ENCODE measurements at regions not wholly inside any gene's neighbourhood (a gene's known extent, or its start where the extent isn't known, plus 50 kb on each side); places are given as distances from the start of the nearest gene placed in this dataset.

DNA sequence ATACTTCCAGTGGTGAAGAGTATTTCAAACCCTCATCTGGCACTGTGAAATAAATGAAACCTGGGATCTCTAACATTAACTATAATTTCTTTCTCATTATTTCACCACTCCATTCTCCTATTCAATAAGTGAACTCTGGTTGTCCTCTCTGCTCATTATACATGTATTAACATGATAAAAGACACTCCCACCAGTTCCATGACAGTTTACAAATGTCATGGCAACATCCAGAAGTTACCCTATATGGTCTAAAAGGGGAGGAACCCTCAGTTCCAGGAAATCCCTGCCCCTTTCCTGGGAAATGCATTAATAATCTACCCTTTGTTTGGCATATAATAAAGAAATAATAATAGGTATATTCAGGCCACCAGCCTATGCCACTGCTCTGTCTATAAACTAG, 62.7 kb upstream of the BRINP3 start:
- DNase-seq = no peak

DNA sequence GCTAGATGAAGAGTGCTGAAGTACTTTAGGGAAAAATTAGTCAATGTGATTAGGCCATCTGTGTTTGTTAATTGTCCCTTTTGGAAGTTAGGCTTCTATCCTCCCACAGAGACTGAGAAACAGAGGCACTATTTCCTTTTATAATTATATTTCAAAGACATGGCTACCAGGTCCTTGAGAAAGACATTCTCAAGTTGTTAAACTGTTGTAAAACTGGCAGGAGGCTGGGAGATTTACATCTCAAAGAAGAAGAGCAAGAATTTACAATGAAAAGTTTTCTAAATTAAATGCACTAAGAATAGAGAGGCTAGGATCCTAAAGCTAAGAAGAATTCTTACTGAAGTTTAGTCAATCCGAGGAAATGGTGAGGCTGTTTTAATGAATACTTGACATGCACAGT, 74.0 kb upstream of the BRINP3 start:
- no peak for DNase-seq

DNA sequence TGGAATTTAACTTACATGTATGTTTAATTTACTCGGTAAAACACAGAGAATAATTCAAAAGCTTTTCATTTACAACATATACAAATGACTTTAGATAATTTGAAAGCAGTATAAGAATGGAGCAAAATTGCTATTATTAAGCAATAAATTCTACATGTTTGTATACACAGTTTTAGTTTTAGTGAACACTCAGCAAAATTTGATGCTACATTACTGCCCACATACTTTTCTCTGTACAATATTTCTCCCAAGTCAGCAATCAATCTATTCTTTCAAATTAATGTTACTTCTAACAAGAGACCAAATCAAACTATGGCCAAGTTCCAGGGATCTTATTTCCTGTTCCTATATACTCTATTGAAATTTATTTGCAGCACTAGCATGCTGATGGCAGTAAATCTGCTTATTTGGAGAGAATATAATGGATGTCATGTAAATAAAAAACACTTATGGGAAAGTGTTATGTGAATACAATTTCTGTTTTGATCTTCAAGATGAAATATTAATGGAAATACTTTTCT, 82.6 kb upstream of the BRINP3 start:
- no peak for DNase-seq

DNA sequence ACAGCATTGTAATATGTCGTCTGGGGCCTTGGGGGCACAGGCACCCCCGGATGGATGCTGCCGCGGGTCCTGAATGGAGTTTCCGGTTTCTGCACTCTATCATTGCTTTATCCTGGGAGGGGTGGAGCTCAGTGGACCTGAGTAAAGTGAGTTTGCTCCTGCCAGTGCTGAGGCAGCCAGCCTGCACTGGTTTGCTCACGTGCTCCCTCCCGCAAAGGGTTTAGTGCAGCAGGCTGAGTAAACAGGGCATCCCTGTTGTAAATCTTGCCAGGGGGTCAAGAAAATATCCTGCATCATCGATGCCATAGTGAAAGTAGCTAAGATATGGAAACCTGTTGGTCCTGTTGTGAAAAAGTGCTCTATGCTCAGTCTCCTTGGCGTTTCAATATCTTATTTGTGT, 85.6 kb upstream of the BRINP3 start:
- DNase-seq = no peak

DNA sequence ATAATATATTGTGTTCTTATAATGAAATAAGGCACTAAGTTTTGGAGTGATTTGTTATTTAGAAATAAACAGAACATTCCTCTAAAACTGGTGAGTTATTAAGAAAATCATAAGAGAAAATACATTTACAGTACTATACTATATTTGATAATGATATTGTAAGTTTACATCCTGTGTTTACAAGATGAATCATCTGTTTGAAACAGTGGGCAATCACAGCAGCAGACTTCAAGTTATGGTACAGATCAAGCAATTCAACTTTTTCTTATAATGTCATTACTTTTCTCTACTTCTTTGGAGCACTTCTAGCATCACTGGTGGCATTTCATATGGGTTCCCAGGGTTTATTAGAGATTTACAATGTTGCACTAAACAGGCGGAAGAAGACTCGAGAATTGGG, 86.5 kb upstream of the BRINP3 start:
- no peak for DNase-seq

- no peak for DNase-seq
These were observed 100.4 kb upstream of the BRINP3 start for GRCh38 chr1:190578017-190578416.

DNA sequence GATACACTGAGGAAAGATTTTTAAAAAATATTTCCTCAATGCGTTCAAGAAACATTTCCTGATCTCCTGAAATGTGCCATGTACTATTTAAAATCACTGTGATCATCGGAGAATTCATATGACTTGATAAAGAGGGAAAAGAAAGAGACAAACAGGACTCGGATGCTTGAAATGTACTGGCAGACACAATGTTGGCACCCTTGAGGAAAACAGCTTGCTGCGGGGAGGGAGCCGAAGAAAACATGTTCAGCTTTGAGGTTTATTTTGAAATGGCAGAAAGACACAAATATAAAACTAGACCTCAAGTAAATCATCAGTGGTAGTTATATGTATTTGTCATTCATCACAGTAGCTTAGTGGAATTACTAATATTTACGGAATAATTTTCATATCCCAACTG, 100.9 kb upstream of the BRINP3 start:
- no peak for DNase-seq

DNA sequence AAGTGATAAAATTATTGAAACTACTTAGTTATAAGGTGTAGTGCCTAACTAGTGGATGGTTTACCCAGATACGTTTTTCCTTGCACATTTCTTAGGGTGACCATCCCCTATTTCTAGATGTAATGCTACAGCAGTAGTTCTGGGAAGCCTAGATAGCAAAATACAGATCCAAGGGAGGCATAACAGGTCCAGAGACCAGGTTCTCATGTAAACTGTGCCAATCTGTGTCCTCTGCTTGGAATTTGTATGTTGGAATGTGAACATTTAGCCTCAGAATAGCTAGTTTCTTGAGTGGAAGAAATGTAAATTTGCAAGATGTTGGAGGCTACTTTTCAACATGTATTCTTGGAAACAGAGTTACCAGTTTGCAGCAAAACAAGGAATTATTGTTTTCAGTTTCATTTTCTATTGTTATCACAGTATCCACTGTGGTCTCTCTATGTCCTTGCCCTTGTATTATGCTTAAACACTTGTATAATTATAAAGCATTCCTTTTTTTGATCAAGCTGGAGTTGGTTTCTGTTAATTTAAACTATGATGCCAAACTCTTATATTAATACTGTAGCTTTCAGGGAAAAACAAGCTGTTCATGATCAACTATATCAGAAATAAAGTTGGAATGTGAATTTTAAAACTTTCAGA, 102.0 kb upstream of the BRINP3 start:
- no peak for DNase-seq

- DNase-seq = no peak
These were observed 106.2 kb upstream of the BRINP3 start for GRCh38 chr1:190583862-190584261.

GRCh38 chr1:190588424-190588823, 110.8 kb upstream of the BRINP3 start:
- no peak for DNase-seq

- no peak for DNase-seq
These were observed 117.8 kb upstream of the BRINP3 start for GRCh38 chr1:190595438-190595837.

DNA sequence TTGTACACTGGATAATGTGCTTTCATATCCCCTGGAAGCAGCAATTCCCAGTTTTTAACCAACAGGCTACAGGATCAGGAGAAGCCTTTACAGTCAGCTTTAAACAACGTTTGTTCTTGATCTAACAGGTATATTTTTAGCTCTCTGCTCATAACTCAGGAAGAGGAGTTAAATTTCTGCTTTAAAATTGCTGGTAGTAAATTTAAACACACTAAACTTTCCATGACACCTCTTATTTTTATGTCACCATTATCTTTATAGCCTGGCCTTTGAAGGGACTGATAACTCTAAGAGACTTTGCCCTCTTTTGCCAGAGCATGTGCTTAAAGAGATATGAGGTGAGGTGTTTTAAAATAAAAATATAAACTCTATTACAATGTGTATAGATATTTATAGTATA, 119.6 kb upstream of the BRINP3 start:
- no peak for DNase-seq

GRCh38 chr1:190599670-190600069, 122.0 kb upstream of the BRINP3 start:
- DNase-seq = no peak

- no peak for DNase-seq
These were observed 124.7 kb upstream of the BRINP3 start for GRCh38 chr1:190602325-190602724.

- no peak for DNase-seq
These were observed 130.6 kb upstream of the BRINP3 start for GRCh38 chr1:190608282-190608681.

- DNase-seq = no peak
These were observed 138.2 kb upstream of the BRINP3 start for GRCh38 chr1:190615818-190616217.

- no peak for DNase-seq
These were observed 138.6 kb upstream of the BRINP3 start for GRCh38 chr1:190616235-190616634.

DNA sequence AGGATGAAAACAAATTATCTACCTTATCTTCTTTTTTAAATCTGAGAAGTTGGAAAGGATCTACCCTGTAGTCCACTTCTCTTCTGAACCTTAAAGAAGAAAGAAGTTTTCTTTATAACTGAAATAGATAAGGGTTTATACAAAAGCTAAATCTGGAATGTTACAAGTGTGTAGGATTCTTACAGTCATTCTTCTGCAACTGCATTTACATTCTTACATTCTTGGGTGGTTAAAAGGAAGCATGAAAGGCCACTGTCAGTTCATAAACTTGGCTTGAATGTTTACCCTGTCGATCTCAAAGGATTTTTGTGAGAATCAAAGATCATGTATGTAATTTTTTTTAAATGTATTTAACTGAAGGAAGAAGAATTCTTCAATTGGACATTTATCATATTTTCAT, 142.1 kb upstream of the BRINP3 start:
- no peak for DNase-seq

- no peak for DNase-seq
These were observed 155.8 kb upstream of the BRINP3 start for GRCh38 chr1:190633488-190633887.

DNA sequence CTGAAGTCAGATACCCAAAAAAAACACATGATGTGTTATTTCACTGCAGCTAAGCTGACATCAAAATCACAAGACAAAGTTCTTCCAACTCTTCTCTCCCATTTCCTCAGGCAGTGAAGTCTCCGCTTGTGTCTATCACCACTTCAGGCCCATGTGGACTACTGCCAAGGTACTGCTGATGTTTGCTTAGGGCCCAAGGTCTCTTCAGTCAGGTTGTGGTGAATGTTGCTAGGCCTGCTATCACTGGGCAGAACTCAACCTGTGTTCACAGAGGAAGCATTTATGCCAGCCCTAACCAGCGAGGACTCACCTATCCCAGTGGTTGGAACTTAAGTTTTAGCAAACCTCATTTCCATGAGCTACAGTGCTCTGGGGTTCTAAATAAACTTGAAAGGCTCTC, 156.5 kb upstream of the BRINP3 start:
- DNase-seq = no peak

DNA sequence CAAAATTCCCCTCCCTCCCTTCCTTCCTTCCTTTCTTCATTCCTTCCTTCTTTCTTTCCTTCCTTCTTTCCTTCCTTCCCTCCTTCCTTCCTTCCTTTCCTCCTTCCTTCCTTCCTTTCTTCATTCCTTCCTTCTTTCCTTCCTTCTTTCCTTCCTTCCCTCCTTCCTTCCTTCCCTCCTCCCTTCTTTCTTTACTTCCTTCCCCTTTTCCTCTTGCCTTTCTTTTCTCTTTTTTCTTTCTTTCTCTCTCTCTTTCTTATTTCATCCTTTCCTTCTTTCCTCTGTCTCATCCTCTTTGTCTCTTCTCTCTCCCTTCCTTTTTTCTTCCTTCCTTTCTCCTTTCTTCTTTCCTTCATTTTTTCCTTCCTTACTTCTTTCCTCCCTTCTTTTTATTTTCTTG, 171.9 kb upstream of the BRINP3 start:
- DNase-seq = no peak

- DNase-seq = no peak
These were observed 181.2 kb upstream of the BRINP3 start for GRCh38 chr1:190658907-190659306.

DNA sequence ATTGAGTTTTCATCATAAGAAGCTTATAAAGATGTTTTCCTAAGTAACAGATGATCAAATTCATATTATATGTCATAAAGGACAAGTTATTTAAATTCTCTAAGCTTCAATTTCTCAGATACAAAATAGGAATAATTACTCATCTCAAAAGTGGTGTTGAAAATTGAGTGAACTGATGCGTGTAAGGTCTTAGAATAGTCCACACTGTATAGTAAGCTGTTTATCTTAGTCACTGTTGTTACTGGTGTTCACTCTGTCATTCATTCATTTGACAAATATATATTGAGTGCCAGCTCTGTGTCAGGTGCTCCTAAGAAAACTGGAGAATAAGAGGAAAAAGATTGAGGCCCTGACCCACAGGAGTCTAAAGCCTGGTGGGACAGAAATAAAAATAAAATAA, 186.3 kb upstream of the BRINP3 start:
- DNase-seq = no peak

GRCh38 chr1:190665045-190665444, 187.4 kb upstream of the BRINP3 start:
- no peak for DNase-seq

GRCh38 chr1:190667914-190668313, 190.2 kb upstream of the BRINP3 start:
- no peak for DNase-seq

DNA sequence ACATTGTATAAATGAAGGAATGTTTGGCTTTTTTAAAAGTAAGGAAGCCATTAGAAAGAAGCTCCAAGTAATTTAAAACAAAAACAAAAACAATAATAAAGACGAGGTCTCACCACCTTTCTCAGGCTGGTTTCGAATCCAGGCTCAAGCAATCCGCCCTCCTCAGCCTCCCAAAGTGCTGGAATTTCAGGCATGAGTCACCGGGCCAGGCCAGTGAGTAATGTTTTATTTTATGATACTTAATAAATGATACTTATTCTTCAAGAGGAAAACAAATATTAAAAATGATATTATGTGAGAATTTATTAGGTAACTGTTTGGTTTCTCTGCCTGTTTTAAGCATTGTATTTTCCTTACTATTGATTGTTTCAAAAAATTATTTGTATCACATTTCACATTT, 201.4 kb upstream of the BRINP3 start:
- DNase-seq = no peak

Measured in NCI-H345 (cell line).